ENCODE measurements at regions not wholly inside any gene's neighbourhood (a gene's known extent, or its start where the extent isn't known, plus 50 kb on each side); places are given as distances from the start of the nearest gene placed in this dataset.

DNA sequence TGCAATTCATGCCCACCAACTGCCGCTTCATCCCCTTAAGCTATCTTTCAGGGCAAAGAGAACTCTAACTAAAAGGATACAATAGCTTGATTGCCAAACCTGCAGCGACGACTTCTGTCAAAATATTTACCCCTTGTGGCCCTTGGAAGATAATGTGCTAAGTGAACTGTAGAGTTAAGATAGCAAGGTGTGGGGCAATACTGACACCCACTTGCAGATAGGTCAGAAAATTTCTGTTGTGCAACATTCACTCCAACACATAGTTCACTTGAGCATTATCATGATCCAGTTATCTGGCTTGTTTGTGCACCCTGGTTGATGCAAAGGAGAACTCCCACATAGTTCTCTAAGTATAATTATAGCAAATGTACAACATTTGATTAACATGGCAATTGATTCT lies 55.6 kb downstream of the RHOXF2B start:
- H3K36me3 ChIP-seq (ENCODE audit: insufficient read depth, low read length) = no peaks in the 10 kb centered on the region
- no peaks in the 10 kb centered on the region for H3K9me2 ChIP-seq (ENCODE audit: insufficient read depth, low read length)
- DNase-seq (ENCODE audit: low spot score) = no peak
- no peaks in the 10 kb centered on the region for H3K4me1 ChIP-seq (ENCODE audit: insufficient read depth, low read length, poor library complexity, severe bottlenecking)
- intact Hi-C loops (cut with micrococcal nuclease; ENCODE audit: unreplicated experiment) = no loop called here
- no peak overlapping the region for H3K27ac ChIP-seq (ENCODE audit: low read depth, low read length, poor library complexity, severe bottlenecking)
- H4K20me1 ChIP-seq (ENCODE audit: insufficient read depth, low read length) = no peaks in the 10 kb centered on the region
- POLR2A ChIA-PET = interaction anchor here (0.7 kb wide), 1 partner anchor 9 kb away, joined by 3 read pairs; no protein-coding TSS in a partner anchor
- no peaks in the 10 kb centered on the region for H3K9me3 ChIP-seq (ENCODE audit: low read length)
- no peak overlapping the region for H2AFZ ChIP-seq (ENCODE audit: low read length)
- BruUV-seq (replicated peaks) = no TSS peak
- H3K4me2 ChIP-seq (ENCODE audit: low read length) = no peak overlapping the region
- TF ChIP-seq, protein P1, sequence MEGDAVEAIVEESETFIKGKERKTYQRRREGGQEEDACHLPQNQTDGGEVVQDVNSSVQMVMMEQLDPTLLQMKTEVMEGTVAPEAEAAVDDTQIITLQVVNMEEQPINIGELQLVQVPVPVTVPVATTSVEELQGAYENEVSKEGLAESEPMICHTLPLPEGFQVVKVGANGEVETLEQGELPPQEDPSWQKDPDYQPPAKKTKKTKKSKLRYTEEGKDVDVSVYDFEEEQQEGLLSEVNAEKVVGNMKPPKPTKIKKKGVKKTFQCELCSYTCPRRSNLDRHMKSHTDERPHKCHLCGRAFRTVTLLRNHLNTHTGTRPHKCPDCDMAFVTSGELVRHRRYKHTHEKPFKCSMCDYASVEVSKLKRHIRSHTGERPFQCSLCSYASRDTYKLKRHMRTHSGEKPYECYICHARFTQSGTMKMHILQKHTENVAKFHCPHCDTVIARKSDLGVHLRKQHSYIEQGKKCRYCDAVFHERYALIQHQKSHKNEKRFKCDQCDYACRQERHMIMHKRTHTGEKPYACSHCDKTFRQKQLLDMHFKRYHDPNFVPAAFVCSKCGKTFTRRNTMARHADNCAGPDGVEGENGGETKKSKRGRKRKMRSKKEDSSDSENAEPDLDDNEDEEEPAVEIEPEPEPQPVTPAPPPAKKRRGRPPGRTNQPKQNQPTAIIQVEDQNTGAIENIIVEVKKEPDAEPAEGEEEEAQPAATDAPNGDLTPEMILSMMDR (conservative IDR thresholded peaks at IDR 0.05; ENCODE audit: low read length) = no peak
- TF ChIP-seq EZH2phosphoT487 (IDR thresholded peaks at IDR 0.05; ENCODE audit: borderline replicate concordance, low read depth, low read length) = no peak
- H3K4me3 ChIP-seq (ENCODE audit: low read depth, low read length, poor library complexity, severe bottlenecking) = no peak overlapping the region
- no peaks in the 10 kb centered on the region for H3K79me2 ChIP-seq (ENCODE audit: insufficient read depth, low read depth, low read length)
- CTCF ChIA-PET (ENCODE audit: unreplicated experiment) = no interaction called here

GRCh38 chrX:120020305-120020704 lies 57.2 kb downstream of the RHOXF2B start:
- intact Hi-C loops (cut with micrococcal nuclease; ENCODE audit: unreplicated experiment) = no loop called here
- no peak overlapping the region for H3K4me2 ChIP-seq (ENCODE audit: low read length)
- H3K9me2 ChIP-seq (ENCODE audit: insufficient read depth, low read length) = no peaks in the 10 kb centered on the region
- H3K36me3 ChIP-seq (ENCODE audit: insufficient read depth, low read length) = no peaks in the 10 kb centered on the region
- H4K20me1 ChIP-seq (ENCODE audit: insufficient read depth, low read length) = no peaks in the 10 kb centered on the region
- H2AFZ ChIP-seq (ENCODE audit: low read length) = no peak overlapping the region
- H3K4me1 ChIP-seq (ENCODE audit: insufficient read depth, low read length, poor library complexity, severe bottlenecking) = no peaks in the 10 kb centered on the region
- CTCF ChIA-PET (ENCODE audit: unreplicated experiment) = no interaction called here
- H3K79me2 ChIP-seq (ENCODE audit: insufficient read depth, low read depth, low read length) = no peaks in the 10 kb centered on the region
- no peak for DNase-seq (ENCODE audit: low spot score)
- H3K9me3 ChIP-seq (ENCODE audit: low read length) = no peaks in the 10 kb centered on the region
- TF ChIP-seq EZH2phosphoT487 (IDR thresholded peaks at IDR 0.05; ENCODE audit: borderline replicate concordance, low read depth, low read length) = no peak
- TF ChIP-seq, protein P1 (conservative IDR thresholded peaks at IDR 0.05; ENCODE audit: low read length) = no peak
- no TSS peak for BruUV-seq (replicated peaks)
- POLR2A ChIA-PET = no interaction called here
- H3K27ac ChIP-seq (ENCODE audit: low read depth, low read length, poor library complexity, severe bottlenecking) = no peak overlapping the region
- H3K4me3 ChIP-seq (ENCODE audit: low read depth, low read length, poor library complexity, severe bottlenecking) = no peak overlapping the region

DNA sequence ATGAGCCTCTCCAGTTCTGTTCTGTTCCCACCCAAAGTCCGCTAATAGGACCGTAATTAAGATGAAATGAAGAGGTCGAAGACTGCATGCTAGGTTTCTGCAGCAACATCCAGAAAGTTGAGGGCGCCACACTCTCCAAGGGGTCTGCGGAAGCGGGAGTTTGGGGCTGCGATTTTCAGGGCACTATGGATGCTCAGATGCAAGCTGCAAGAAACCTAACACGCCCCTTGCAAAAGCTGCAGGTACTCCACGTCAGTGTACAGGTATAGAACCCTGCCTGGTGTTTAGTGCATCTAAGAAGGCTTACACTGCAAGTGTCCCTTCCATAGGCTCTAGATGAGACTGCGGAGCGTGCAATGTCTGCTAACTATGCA lies 61.4 kb downstream of the RHOXF2B start:
- DNase-seq (ENCODE audit: low spot score) = no peak
- Histone ChIP-seq H4K20me1 (ENCODE audit: insufficient read depth, low read length) (no peaks in the 10 kb centered on the region), H3K9me3 (ENCODE audit: low read length) (no peaks in the 10 kb centered on the region), H3K4me3 (ENCODE audit: low read depth, low read length, poor library complexity, severe bottlenecking) (no peak overlapping the region), H3K79me2 (ENCODE audit: insufficient read depth, low read depth, low read length) (no peaks in the 10 kb centered on the region), H3K36me3 (ENCODE audit: insufficient read depth, low read length) (no peaks in the 10 kb centered on the region), H3K9me2 (ENCODE audit: insufficient read depth, low read length) (no peaks in the 10 kb centered on the region), H3K4me2 (ENCODE audit: low read length) (no peak overlapping the region), H3K27ac (ENCODE audit: low read depth, low read length, poor library complexity, severe bottlenecking) (no peak overlapping the region), H2AFZ (ENCODE audit: low read length) (no peak overlapping the region), H3K4me1 (ENCODE audit: insufficient read depth, low read length, poor library complexity, severe bottlenecking) (no peaks in the 10 kb centered on the region)
- ChIA-PET POLR2A (interaction anchor here (0.7 kb wide), 1 partner anchor 1417 kb away, joined by 3 read pairs; no protein-coding TSS in a partner anchor), CTCF (ENCODE audit: unreplicated experiment) (no interaction called here)
- no peak for TF ChIP-seq EZH2phosphoT487 (IDR thresholded peaks at IDR 0.05; ENCODE audit: borderline replicate concordance, low read depth, low read length)
- TF ChIP-seq, protein P1 (conservative IDR thresholded peaks at IDR 0.05; ENCODE audit: low read length) = no peak
- no TSS peak for BruUV-seq (replicated peaks)
- intact Hi-C loops (cut with micrococcal nuclease; ENCODE audit: unreplicated experiment) = no loop called here
